Muscle layer of colon (tissue), 2 donors: ENCODE measurements at regions not wholly inside any gene's neighbourhood (a gene's known extent, or its start where the extent isn't known, plus 50 kb on each side); places are given as distances from the start of the nearest gene placed in this dataset.

Experiments used
- H3K27ac ChIP-seq: one replicate; pipeline ENCODE4 v1.7.0; 2013; ENCODE audit warnings: low read depth, mild to moderate bottlenecking, low read length, moderate library complexity
- H3K27me3 ChIP-seq, 2 donors: one replicate each; pipeline ENCODE4 v1.7.0; 2013; ENCODE audit warnings: low read length in 2 of 2, mild to moderate bottlenecking in 2 of 2; ENCODE audit not compliant: insufficient read depth in 2 of 2, control insufficient read depth in 1 of 2
- H3K36me3 ChIP-seq: one replicate; pipeline ENCODE4 v1.7.0; 2013; ENCODE audit warnings: mild to moderate bottlenecking, low read length; ENCODE audit not compliant: insufficient read depth
- H3K4me1 ChIP-seq: one replicate; pipeline ENCODE4 v1.7.0; 2013; ENCODE audit warnings: mild to moderate bottlenecking, low read length; ENCODE audit not compliant: insufficient read depth
- H3K4me3 ChIP-seq, 2 donors: one replicate each; pipeline ENCODE4 v1.7.0; 2013; ENCODE audit warnings: low read length in 2 of 2, low read depth in 1 of 2, mild to moderate bottlenecking in 1 of 2, moderate library complexity in 1 of 2
- H3K9ac ChIP-seq: one replicate; pipeline ENCODE4 v1.7.0; 2013; ENCODE audit warnings: low read length
- H3K9me3 ChIP-seq: one replicate; pipeline ENCODE4 v1.7.0; 2013; ENCODE audit warnings: mild to moderate bottlenecking, low read length
- donor health status: abdominal sarcoma.
- donor health status: Adenocarcinoma of cecum.

DNA sequence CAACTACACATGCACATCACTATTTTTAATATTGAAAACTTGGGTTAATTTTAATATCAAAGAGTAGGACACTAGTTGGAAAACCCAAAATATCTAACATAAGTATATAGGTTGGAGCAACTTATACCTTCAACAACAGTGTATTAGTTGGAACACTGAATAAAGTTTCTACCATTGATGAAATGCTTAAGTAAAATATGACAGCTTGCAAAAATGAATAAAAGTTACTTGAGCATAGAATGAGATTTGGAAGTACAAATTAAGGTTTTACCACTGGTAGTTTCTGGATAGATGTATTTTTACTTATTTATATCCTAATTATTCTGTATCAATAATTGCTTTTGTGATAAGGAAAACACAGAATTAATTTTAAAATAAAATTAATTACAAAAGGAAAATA is 1079.6 kb downstream of the ADGRL3 start:
- Histone ChIP-seq H3K9me3 (no peaks in the 10 kb centered on the region), H3K36me3 (no peaks in the 10 kb centered on the region), H3K4me3 (no peak overlapping the region), H3K4me1 (no peaks in the 10 kb centered on the region), H3K27ac (no peak overlapping the region), H3K9ac (no peak overlapping the region), H3K27me3 (no peaks in the 10 kb centered on the region)

- H3K27ac ChIP-seq = no peak overlapping the region
Measured at GRCh38 chr4:62275470-62275869, 1075.3 kb downstream of the ADGRL3 start.

GRCh38 chr4:62274782-62275181 is 1074.7 kb downstream of the ADGRL3 start:
- no peaks in the 10 kb centered on the region for H3K9me3 ChIP-seq
- no peaks in the 10 kb centered on the region for H3K27me3 ChIP-seq
- H3K36me3 ChIP-seq = no peaks in the 10 kb centered on the region
- no peaks in the 10 kb centered on the region for H3K4me1 ChIP-seq
- H3K9ac ChIP-seq = no peak overlapping the region
- H3K27ac ChIP-seq = no peak overlapping the region
- no peak overlapping the region for H3K4me3 ChIP-seq

More at GRCh38 chr4:62275470-62275869, 1075.3 kb downstream of the ADGRL3 start:
- H3K9me3 ChIP-seq = no peaks in the 10 kb centered on the region
- H3K4me3 ChIP-seq = no peak overlapping the region
- no peaks in the 10 kb centered on the region for H3K27me3 ChIP-seq
- H3K36me3 ChIP-seq = no peaks in the 10 kb centered on the region
- no peaks in the 10 kb centered on the region for H3K4me1 ChIP-seq
- H3K9ac ChIP-seq = no peak overlapping the region

- H3K27ac ChIP-seq = no peak overlapping the region
- H3K9ac ChIP-seq = no peak overlapping the region
- H3K27me3 ChIP-seq = no peaks in the 10 kb centered on the region
- H3K9me3 ChIP-seq = no peaks in the 10 kb centered on the region
- H3K36me3 ChIP-seq = no peaks in the 10 kb centered on the region
- H3K4me1 ChIP-seq = no peaks in the 10 kb centered on the region
- no peak overlapping the region for H3K4me3 ChIP-seq
Measured at GRCh38 chr4:62271107-62271506, 1071.0 kb downstream of the ADGRL3 start.

GRCh38 chr4:62269918-62270317 is 1069.8 kb downstream of the ADGRL3 start:
- H3K9ac ChIP-seq = no peak overlapping the region
- H3K27me3 ChIP-seq = no peaks in the 10 kb centered on the region
- H3K36me3 ChIP-seq = no peaks in the 10 kb centered on the region
- H3K9me3 ChIP-seq = no peaks in the 10 kb centered on the region
- no peak overlapping the region for H3K4me3 ChIP-seq
- H3K4me1 ChIP-seq = no peaks in the 10 kb centered on the region
- H3K27ac ChIP-seq = no peak overlapping the region

GRCh38 chr4:62263454-62263853 is 1063.3 kb downstream of the ADGRL3 start:
- Histone ChIP-seq H3K9me3 (no peaks in the 10 kb centered on the region), H3K4me3 (no peak overlapping the region), H3K9ac (no peak overlapping the region), H3K4me1 (no peaks in the 10 kb centered on the region), H3K27me3 (no peaks in the 10 kb centered on the region), H3K27ac (no peak overlapping the region), H3K36me3 (no peaks in the 10 kb centered on the region)

- no peaks in the 10 kb centered on the region for H3K36me3 ChIP-seq
- no peaks in the 10 kb centered on the region for H3K4me1 ChIP-seq
- no peak overlapping the region for H3K4me3 ChIP-seq
- H3K9ac ChIP-seq = no peak overlapping the region
- no peaks in the 10 kb centered on the region for H3K9me3 ChIP-seq
- no peak overlapping the region for H3K27ac ChIP-seq
- no peaks in the 10 kb centered on the region for H3K27me3 ChIP-seq
Measured at GRCh38 chr4:62262676-62263075, 1062.5 kb downstream of the ADGRL3 start.

DNA sequence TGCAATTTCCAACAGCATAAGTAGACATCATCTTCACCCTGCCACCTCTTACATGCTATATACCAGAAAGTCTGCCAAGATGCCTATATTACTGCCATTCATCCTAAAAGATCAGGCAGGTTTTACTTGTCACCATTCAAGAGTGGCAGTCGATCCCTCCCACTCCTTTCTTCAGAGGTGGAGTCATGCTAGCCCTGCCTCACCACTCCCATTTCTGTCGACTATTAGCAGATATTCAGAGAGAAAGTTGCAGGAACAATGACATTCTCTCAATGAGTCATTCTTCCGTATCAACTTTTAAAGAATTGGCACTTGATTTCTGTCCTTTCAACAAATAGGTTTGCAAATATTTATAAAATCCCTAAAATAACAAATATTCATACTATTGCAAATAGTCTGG is 1060.1 kb downstream of the ADGRL3 start:
- H3K9me3 ChIP-seq = no peaks in the 10 kb centered on the region
- no peaks in the 10 kb centered on the region for H3K36me3 ChIP-seq
- no peak overlapping the region for H3K27ac ChIP-seq
- no peaks in the 10 kb centered on the region for H3K27me3 ChIP-seq
- H3K4me3 ChIP-seq = no peak overlapping the region
- H3K4me1 ChIP-seq = no peaks in the 10 kb centered on the region
- H3K9ac ChIP-seq = no peak overlapping the region

DNA sequence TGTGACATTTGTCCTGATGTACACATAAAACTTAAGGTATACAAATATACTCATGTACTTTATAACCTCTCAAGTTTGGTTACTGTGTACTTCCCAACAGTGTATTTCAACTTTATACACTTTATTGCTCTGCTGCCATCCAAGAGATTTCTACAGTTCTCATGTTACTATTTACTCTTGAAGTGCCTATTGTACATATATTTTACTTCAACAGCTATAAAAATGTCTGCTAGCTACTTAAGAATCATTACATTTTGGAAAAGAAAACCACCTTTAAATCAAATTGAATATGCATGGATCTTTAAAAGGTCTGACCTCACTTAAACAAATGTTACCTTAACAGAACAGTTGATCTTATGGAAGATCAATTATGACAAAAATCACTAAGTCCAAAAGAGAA is 1056.4 kb downstream of the ADGRL3 start:
- Histone ChIP-seq H3K4me3 (no peak overlapping the region), H3K4me1 (no peaks in the 10 kb centered on the region), H3K9me3 (no peaks in the 10 kb centered on the region), H3K9ac (no peak overlapping the region), H3K36me3 (no peaks in the 10 kb centered on the region), H3K27ac (no peak overlapping the region), H3K27me3 (no peaks in the 10 kb centered on the region)

DNA sequence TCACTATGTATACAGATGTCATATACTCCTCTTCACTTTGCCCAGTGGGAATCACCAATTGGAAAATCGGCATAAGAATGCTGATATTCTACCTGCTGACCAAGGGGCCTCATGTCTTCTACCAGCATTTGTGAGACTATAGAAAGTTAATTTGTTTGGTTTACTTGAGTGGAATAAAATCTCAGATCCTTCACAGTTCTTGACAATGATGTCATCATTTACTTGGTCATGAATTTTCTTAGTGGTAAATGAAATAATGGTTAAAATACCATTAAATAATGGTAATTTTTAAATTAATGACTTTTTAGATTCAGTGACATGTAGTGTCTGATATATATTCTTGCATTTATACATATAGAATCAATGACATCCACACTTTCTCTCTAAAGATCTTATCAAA is 1052.6 kb downstream of the ADGRL3 start:
- H3K4me3 ChIP-seq = no peak overlapping the region
- no peaks in the 10 kb centered on the region for H3K9me3 ChIP-seq
- no peaks in the 10 kb centered on the region for H3K27me3 ChIP-seq
- no peak overlapping the region for H3K9ac ChIP-seq
- H3K4me1 ChIP-seq = no peaks in the 10 kb centered on the region
- no peak overlapping the region for H3K27ac ChIP-seq
- no peaks in the 10 kb centered on the region for H3K36me3 ChIP-seq

GRCh38 chr4:62250100-62250499 is 1050.0 kb downstream of the ADGRL3 start:
- Histone ChIP-seq H3K27me3 (no peaks in the 10 kb centered on the region), H3K27ac (no peak overlapping the region), H3K9me3 (no peaks in the 10 kb centered on the region), H3K4me1 (no peaks in the 10 kb centered on the region), H3K36me3 (no peaks in the 10 kb centered on the region), H3K4me3 (no peak overlapping the region), H3K9ac (no peak overlapping the region)

DNA sequence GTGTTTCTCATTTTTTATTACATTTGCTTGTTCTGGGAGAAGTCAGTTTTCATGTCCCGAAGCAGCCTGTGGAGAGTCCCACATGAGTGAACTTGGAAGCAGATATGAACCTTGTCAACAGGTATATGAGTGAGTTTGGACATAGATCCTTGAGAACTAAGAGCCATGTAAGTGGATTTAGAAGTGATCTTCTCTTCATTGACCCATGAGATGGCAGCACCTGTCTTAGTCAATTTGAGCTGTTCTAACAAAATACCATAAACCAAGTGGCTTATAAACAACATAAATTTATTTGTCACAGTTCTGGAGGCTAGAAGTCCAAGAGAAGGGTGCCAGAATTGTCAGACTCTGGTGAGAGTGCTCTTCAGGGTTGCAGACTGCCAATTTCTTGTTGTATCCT is 1043.8 kb downstream of the ADGRL3 start:
- no peak overlapping the region for H3K27ac ChIP-seq
- no peaks in the 10 kb centered on the region for H3K9me3 ChIP-seq
- no peak overlapping the region for H3K4me3 ChIP-seq
- no peaks in the 10 kb centered on the region for H3K36me3 ChIP-seq
- H3K4me1 ChIP-seq = no peaks in the 10 kb centered on the region
- H3K9ac ChIP-seq = no peak overlapping the region
- no peaks in the 10 kb centered on the region for H3K27me3 ChIP-seq
